Ishikawa (cell line): ENCODE measurements at regions not wholly inside any gene's neighbourhood (a gene's known extent, or its start where the extent isn't known, plus 50 kb on each side); places are given as distances from the start of the nearest gene placed in this dataset.

ENCODE experiments used
- EP300 ChIP-seq: IDR thresholded peaks from 2 replicates; pipeline ENCODE4 v1.6.1; 2012; ENCODE audit warnings: borderline replicate concordance
- FOXM1 ChIP-seq: IDR thresholded peaks from 2 replicates; pipeline ENCODE4 v1.6.1; 2012; ENCODE audit warnings: low read depth, borderline replicate concordance
- TF ChIP-seq, protein P1 (sequence below): IDR thresholded peaks from 2 replicates; pipeline ENCODE4 v1.6.1; 2012

DNA sequence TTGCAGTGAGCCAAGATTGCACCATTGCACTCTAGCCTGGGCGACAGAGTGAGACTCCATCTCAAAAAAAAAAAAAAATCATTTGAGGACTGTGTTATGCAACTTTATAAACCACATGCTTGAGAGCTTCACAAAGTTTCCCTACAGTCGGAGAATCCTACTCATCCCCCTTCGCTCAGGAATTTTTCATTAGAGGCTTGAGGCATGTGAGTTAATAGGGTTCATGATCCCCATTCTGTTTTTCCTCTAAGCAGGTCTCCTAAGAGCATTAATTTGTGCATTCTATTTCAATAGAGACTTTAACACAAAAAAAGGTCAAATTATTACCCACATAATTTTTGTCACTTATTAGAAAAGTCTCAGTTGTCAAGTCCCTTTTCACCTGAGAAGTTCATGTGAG, 103.7 kb upstream of the SOX4 start:
- TF ChIP-seq FOXM1 (no peak), EP300 (no peak)
- TF ChIP-seq, protein P1, sequence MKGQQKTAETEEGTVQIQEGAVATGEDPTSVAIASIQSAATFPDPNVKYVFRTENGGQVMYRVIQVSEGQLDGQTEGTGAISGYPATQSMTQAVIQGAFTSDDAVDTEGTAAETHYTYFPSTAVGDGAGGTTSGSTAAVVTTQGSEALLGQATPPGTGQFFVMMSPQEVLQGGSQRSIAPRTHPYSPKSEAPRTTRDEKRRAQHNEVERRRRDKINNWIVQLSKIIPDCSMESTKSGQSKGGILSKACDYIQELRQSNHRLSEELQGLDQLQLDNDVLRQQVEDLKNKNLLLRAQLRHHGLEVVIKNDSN = no peak
